PC-9 (cell line): ENCODE measurements at regions not wholly inside any gene's neighbourhood (a gene's known extent, or its start where the extent isn't known, plus 50 kb on each side); places are given as distances from the start of the nearest gene placed in this dataset.

ENCODE experiments used
- BruUV-seq: library from RNA; stranded (reverse); fragments of 400-500 nt; replicated peaks from 2 replicates; lab custom pipeline; 2021; lab: Mats Ljungman, UMichigan
- CTCF ChIA-PET: fragments of 300-600 bp; sonication (Branson Sonifier 250); formaldehyde crosslinking; loops from one replicate; lab custom pipeline; 2022; ENCODE audit warnings: antibody characterized with exemption; lab: Charles Lee
- POLR2A ChIA-PET: fragments of 300-600 bp; sonication (Branson Sonifier 250); formaldehyde crosslinking; loops from one replicate; lab custom pipeline; 2022; ENCODE audit warnings: antibody characterized with exemption; ENCODE audit not compliant: unreplicated experiment; lab: Charles Lee
- DNase-seq, 2 experiments: peaks; one replicate each; pipeline versions ENCODE4 v3.0.0 to v3.0.0-alpha.2; 2015 to 2022; ENCODE audit warnings: mixed read lengths in 1 of 2
- H2AFZ ChIP-seq: fragments of 200-600 bp; sonication (generic); 2 replicates; pipeline ENCODE4 v1.8.1; 2017; ENCODE audit warnings: antibody characterized with exemption
- H3F3A ChIP-seq: fragments of 200-600 bp; sonication (generic); 2 replicates; pipeline ENCODE4 v1.8.1; 2017; ENCODE audit warnings: antibody characterized with exemption, mild to moderate bottlenecking, low read depth; ENCODE audit not compliant: insufficient read depth
- H3K27ac ChIP-seq: fragments of 200-600 bp; sonication (generic); 2 replicates; pipeline ENCODE4 v1.6.1; 2016; ENCODE audit warnings: mixed run types
- H3K27me3 ChIP-seq: fragments of 200-600 bp; sonication (generic); 2 replicates; pipeline ENCODE4 v1.6.1; 2016; ENCODE audit warnings: low read depth, mixed run types; ENCODE audit not compliant: insufficient read depth
- H3K36me3 ChIP-seq: fragments of 200-600 bp; sonication (generic); 2 replicates; pipeline ENCODE4 v1.6.1; 2016; ENCODE audit warnings: low read depth, mixed run types
- H3K4me1 ChIP-seq: fragments of 200-600 bp; sonication (generic); replicated peaks from 2 replicates; pipeline ENCODE4 v1.6.1; 2016; ENCODE audit warnings: mixed run types; ENCODE audit not compliant: insufficient read depth
- H3K4me2 ChIP-seq: fragments of 200-600 bp; sonication (generic); 2 replicates; pipeline ENCODE4 v1.6.1; 2017; ENCODE audit warnings: mixed run types
- H3K4me3 ChIP-seq: fragments of 200-600 bp; sonication (generic); 2 replicates; pipeline ENCODE4 v1.6.1; 2016; ENCODE audit warnings: mixed run types
- H3K79me2 ChIP-seq: fragments of 200-600 bp; sonication (generic); 2 replicates; pipeline ENCODE4 v1.6.1; 2017; ENCODE audit warnings: low read depth, mixed run types
- H3K9me2 ChIP-seq: fragments of 200-600 bp; sonication (generic); 2 replicates; pipeline ENCODE4 v1.8.1; 2017; ENCODE audit warnings: mild to moderate bottlenecking; ENCODE audit not compliant: insufficient read depth
- H3K9me3 ChIP-seq: fragments of 200-600 bp; sonication (generic); 2 replicates; pipeline ENCODE4 v1.8.1; 2016; ENCODE audit warnings: low read depth; ENCODE audit not compliant: insufficient read depth
- H4K20me1 ChIP-seq: fragments of 200-600 bp; sonication (generic); 2 replicates; pipeline ENCODE4 v1.8.1; 2017; ENCODE audit not compliant: insufficient read depth
- EZH2 ChIP-seq: fragments of 200-600 bp; sonication (generic); IDR thresholded peaks from 2 replicates; pipeline ENCODE4 v1.8.0; 2017; ENCODE audit warnings: antibody characterized with exemption, low read depth
- intact Hi-C: fragments of 100-400 bp; cut with micrococcal nuclease; formaldehyde crosslinking; loops from one replicate; pipeline ENCODE4 v1.10.0; 2022; ENCODE audit not compliant: unreplicated experiment
- TF ChIP-seq, protein P1 (sequence below): fragments of 200-600 bp; sonication (generic); conservative IDR thresholded peaks from 2 replicates; pipeline ENCODE4 v1.6.1; 2017; ENCODE audit warnings: mixed run types, antibody characterized with exemption, mild to moderate bottlenecking, moderate library complexity

DNA sequence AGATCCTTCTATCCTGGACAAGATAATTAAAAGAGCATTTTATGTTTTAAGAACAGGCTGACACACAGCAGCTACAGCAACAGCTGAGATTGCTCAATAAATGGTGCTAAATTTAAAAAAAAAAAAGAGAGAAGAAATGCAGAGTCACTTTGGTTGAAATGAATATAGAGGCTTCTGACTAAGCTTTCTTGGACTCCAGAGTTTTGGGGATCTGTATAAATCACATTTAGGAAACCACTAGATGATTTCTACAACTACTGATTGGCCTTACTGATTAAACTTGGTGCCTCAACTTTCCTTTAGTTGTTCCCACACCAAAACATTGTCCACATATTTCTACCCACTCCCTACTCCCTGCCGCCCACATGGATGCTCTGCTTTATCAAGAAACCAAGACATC lies 132.9 kb upstream of the ZBTB20 start:
- H3K36me3 ChIP-seq, result no peaks in the 10 kb centered on the region
- no TSS peak for BruUV-seq
- ChIA-PET POLR2A (no interaction called here), CTCF (no interaction called here)
- H2AFZ ChIP-seq, result no peak overlapping the region
- no peaks in the 10 kb centered on the region for H3K4me1 ChIP-seq
- H3K27me3 ChIP-seq, result no peaks in the 10 kb centered on the region
- H3K79me2 ChIP-seq, result no peaks in the 10 kb centered on the region
- H3K27ac ChIP-seq, result no peak overlapping the region
- TF ChIP-seq, protein P1, sequence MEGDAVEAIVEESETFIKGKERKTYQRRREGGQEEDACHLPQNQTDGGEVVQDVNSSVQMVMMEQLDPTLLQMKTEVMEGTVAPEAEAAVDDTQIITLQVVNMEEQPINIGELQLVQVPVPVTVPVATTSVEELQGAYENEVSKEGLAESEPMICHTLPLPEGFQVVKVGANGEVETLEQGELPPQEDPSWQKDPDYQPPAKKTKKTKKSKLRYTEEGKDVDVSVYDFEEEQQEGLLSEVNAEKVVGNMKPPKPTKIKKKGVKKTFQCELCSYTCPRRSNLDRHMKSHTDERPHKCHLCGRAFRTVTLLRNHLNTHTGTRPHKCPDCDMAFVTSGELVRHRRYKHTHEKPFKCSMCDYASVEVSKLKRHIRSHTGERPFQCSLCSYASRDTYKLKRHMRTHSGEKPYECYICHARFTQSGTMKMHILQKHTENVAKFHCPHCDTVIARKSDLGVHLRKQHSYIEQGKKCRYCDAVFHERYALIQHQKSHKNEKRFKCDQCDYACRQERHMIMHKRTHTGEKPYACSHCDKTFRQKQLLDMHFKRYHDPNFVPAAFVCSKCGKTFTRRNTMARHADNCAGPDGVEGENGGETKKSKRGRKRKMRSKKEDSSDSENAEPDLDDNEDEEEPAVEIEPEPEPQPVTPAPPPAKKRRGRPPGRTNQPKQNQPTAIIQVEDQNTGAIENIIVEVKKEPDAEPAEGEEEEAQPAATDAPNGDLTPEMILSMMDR, result no peak
- TF ChIP-seq EZH2, result no peak
- H3K4me2 ChIP-seq, result no peak overlapping the region
- intact Hi-C loops, result no loop called here
- no peaks in the 10 kb centered on the region for H4K20me1 ChIP-seq
- no peaks in the 10 kb centered on the region for H3K9me3 ChIP-seq
- no peaks in the 10 kb centered on the region for H3F3A ChIP-seq
- H3K9me2 ChIP-seq, result no peaks in the 10 kb centered on the region
- no peak overlapping the region for H3K4me3 ChIP-seq
- DNase-seq, result no peak

DNA sequence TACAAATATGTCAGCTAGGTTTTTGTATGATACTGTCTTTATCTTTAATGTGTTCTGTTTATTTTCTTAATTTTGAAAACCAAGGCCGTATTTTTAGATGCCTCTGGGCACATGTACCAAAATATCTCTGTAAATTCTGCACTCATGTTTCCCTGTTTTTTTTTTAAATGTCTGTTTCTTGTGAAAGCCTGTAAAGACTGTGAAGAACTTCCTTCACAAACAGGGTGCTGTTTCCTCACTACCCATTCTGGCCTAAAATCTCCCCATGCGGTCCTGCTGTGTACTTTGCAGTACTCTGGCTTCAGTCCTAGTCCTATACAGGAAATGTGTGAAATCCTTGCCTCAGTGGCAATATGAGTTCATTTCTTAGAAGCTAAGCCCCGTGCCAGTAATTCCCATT lies 133.4 kb upstream of the ZBTB20 start:
- Histone ChIP-seq H3K36me3 (no peaks in the 10 kb centered on the region), H3K27ac (no peak overlapping the region), H3K79me2 (no peaks in the 10 kb centered on the region), H3K4me3 (no peak overlapping the region), H3K27me3 (no peaks in the 10 kb centered on the region), H3K9me3 (no peaks in the 10 kb centered on the region), H3K9me2 (no peaks in the 10 kb centered on the region), H3K4me1 (no peaks in the 10 kb centered on the region), H4K20me1 (no peaks in the 10 kb centered on the region), H2AFZ (no peak overlapping the region), H3F3A (no peaks in the 10 kb centered on the region), H3K4me2 (no peak overlapping the region)
- ChIA-PET CTCF (no interaction called here), POLR2A (no interaction called here)
- TF ChIP-seq, protein P1, result no peak
- TF ChIP-seq EZH2, result no peak
- intact Hi-C loops, result no loop called here
- BruUV-seq, result no TSS peak
- DNase-seq, result no peak

DNA sequence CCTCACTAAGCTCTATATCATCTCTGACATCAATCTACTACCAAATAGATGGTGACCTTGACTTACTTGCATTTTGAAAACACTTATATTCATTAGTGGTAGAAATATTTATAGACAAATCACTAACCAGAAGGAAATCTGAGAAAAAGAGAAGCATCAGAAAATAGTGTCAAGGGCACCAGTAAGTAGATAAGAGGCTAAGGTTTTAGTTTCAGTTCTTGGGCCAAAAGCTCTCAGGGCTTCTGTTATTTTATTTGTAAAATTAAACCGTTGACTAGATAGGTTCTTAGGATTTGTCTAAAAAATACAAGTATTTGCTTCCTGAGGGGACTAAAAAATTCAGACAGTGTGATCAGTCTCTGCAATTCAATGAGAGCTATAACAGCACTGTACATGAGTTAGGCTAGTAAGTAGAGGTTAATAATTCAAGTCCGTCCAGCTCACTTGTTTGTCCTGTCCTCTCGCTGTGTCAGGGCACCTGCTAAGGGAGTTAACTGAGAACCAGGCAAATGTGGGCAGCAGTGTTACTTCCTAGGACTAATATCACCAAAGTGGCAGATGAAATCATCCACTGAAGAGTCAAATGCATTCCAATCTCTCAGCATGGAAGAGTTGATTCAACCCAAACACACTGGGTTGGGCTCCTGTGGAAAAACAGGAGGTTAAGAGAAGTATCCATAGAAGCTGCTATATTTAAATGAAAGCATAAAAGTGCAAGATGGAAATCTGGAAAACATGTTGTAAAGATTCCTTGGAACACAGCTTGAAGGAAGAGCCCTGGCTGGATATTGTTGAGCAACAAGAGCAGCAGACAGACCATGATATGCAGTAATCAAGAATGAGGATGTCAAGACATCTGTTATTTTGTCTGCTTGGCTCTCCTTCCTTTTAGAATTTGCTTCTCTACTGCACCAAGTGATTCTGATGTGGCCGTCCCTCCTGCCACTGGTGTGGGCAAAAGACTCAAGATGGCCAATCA lies 134.9 kb upstream of the ZBTB20 start:
- Histone ChIP-seq H3K9me2 (no peaks in the 10 kb centered on the region), H3K9me3 (no peaks in the 10 kb centered on the region), H2AFZ (no peak overlapping the region), H4K20me1 (no peaks in the 10 kb centered on the region), H3K79me2 (no peaks in the 10 kb centered on the region), H3K4me1 (0 out of 2 replicates have a peak, but pooled peaks cover 3% of the 10 kb centered on the region), H3K27ac (no peak overlapping the region), H3K36me3 (no peaks in the 10 kb centered on the region), H3K4me3 (no peak overlapping the region), H3K4me2 (no peak overlapping the region), H3K27me3 (no peaks in the 10 kb centered on the region), H3F3A (no peaks in the 10 kb centered on the region)
- BruUV-seq, result no TSS peak
- TF ChIP-seq, protein P1, result no peak
- TF ChIP-seq EZH2, result no peak
- intact Hi-C loops, result no loop called here
- POLR2A ChIA-PET, result no interaction called here
- CTCF ChIA-PET, result no interaction called here
- no peak for DNase-seq
